Femur (tissue), 1 donor: ENCODE measurements at regions not wholly inside any gene's neighbourhood (a gene's known extent, or its start where the extent isn't known, plus 50 kb on each side); places are given as distances from the start of the nearest gene placed in this dataset.

ENCODE experiments used
- DNase-seq: peaks from one replicate; pipeline ENCODE4 v3.0.0-alpha.2; 2017

DNA sequence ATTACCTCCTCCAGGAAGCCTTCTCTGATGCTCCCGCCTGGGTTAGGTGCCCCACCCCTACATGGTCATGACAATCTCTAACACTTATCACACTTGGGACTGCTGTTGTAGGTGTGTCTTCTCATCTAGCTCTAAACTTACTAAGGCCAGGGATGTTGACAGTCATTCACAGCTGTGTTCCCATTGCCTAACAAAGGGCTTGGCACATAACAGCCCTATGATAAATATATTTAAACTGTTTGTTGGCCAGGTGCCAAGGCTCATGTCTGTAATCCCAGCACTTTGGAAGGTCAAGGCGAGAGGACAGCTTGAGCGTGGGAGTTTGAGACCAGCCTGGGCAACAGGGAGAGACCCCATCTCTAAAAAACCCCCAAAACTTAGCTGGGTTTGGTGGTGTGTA is 98.8 kb upstream of the RGS6 start:
- no peak for DNase-seq

DNA sequence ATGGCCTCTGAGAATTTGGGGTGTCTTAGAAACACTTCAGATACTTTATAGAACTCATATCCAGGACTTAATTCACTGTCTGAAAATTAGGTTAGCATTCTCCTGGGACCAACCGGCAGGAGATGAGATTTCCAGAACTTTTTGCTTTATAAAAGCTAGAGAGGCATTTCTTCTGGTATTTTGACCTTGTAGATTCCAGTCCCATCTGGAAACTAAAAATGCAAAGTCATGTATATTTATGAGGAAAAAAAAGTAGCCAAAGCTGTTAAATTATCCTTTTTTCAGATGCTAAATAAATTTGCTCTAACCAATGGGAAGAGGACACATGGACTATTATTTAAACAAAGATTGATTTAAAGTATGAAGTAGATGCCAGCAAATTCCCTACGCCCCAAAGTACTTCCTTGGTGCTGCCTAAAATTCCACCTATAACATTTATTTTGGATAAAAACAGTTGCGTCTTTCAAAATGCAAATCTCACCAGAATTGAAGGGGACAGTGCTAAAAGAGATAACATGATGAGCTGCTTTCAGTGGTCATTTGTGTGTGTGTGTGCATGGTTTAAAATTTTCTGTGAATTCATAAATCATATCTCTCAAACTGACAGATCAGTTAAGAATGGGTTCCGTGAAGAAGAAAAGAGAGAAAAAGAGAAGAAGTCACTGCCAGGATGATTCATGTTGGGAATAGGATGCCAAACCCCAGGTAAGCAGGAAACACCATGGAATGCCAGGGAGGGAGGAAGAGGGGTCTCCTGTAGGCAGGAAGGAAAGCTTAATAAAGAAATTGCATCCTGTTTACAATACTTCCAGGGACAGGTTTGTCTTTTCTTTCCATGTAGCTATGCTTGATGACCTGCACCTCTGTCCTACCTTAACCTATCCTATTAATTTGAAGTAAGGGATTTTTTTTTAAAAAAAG is 97.7 kb upstream of the RGS6 start:
- DNase-seq = no peak

DNA sequence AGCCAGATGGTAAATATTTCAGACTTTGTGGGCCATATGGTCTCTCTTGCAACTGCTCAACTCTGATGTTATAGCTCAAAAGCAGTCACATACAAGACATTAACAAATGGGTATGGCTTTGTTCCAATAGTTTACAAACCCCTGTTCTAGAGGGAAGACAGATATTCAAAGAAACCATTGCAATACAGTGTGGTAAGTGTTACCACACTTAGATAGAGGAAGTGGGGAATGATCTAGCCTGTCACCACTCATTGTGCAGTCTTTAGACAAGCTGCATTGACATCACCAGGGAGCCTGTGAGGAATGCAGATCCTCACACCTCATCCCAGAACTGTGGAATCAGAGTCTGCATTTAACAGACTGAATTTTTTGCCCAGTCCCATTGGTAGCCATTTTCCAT is 80.0 kb upstream of the RGS6 start:
- DNase-seq = no peak

DNA sequence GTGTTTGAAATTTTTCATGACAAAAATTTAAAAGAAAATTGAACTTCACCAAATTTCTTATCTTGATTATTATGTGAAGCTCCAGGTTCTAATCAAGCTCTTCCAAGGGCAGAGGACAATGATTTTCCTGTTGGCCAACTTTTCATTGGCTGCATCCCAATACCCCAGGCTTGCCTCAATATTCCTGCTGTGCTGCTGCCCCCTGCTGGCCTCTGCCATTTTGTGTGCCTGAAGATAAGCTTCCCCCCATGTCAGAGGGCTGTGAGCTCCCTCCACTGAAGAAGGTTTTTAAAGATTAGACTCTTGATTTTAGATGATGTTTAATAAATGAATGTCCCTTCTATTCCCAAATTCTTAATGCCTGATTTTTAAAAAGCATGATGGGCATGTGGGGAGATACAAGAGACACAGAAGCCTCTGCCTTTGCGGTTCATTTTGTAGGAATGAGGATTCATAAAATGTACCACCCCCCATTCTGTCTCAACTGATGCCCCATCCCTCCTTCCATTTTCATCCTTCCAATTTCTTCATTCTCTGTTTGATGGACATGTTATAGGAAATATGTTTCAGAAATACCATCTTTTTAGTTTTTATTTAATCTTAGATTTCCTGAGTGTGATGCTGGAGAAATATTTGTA is 76.7 kb upstream of the RGS6 start:
- peak; percentile 66 for DNase-seq

DNA sequence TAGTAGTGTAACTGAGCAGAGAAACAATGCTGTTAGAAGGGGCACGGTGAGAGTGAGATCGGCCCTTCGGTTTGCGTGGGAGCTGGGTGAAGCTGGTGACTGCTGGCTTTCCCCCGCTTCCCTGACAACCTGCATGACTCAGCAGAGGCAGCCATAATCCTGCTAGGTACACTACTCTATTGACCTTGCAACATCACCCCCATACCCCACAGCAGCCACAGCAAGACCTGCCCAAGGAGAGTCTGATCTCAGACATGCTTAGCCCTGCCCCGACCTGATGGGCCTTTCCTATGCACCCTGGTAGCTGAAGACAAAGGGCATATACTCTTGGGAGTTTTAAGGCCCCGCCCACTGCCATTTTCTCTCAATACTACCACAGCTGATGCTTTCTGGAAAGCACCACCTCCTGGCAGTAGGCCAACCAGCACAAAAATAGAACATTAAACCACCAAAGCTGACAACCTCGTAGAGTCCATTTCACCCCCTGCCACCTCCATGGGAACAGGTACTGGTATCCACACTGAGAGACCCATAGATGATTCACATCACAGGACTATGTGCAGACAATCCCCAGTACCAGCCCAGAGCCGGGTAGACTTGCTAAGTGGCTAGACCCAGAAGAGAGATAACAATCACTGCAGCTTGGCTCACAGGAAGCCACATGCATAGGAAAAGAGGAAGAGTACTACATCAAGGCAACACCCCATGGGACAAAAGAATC is 75.9 kb upstream of the RGS6 start:
- no peak for DNase-seq

DNA sequence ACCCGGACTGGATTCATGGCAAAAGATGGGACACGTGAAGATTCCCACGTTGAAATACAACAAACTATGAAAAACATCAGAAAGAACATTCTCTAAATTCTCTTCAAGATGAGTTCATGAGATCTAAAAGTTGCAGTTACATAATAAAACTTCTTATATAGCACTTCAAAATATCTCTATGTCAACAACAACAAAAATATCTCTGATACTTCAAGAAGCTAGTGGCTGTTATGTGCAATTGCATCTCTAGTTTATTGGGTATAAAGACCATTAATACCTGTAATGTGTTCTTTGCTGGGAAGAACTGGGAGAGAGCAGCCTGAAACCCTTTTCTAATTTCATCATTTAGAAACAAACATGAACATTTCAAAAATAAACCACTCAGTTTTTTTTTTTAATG is 69.2 kb upstream of the RGS6 start:
- DNase-seq = no peak

DNA sequence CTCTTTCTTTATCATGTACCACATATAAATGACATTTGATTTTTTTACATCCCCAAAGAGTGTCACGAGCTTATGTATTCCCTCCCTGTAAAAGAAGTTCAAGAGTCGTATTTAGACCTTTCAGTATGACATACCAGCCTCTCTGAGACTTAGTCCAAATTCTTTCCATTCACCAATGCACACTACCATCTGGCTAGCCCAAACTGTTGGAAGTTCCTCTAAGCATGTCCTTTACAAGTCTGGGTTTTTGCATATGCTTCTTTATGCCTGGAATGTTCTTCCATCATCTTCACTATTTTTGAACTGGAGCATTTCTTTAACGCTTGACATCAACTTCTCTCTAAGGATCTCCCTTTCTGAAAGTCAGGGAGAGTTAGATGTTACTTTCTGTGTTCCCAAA is 68.5 kb upstream of the RGS6 start:
- DNase-seq = no peak
